ENCODE measurements at regions not wholly inside any gene's neighbourhood (a gene's known extent, or its start where the extent isn't known, plus 50 kb on each side); places are given as distances from the start of the nearest gene placed in this dataset.

- no peak for DNase-seq
Observed at GRCh38 chr6:14443629-14444268, 326.2 kb downstream of the CD83 start.

GRCh38 chr6:14444295-14444972 is 326.9 kb downstream of the CD83 start:
- no peak for DNase-seq

GRCh38 chr6:14447240-14447639 is 329.7 kb downstream of the CD83 start:
- no peak for DNase-seq

- DNase-seq: no peak
Observed at GRCh38 chr6:14448246-14448645, 330.7 kb downstream of the CD83 start.

- DNase-seq: no peak
Observed at GRCh38 chr6:14450133-14450504, 332.5 kb downstream of the CD83 start.

GRCh38 chr6:14450578-14450977 is 333.0 kb downstream of the CD83 start:
- peak; percentile 64 to 85 (median 81) for DNase-seq

- DNase-seq: no peak
Observed at GRCh38 chr6:14451594-14452374, 334.2 kb downstream of the CD83 start.

GRCh38 chr6:14452567-14453527 is 335.3 kb downstream of the CD83 start:
- no peak for DNase-seq

GRCh38 chr6:14453712-14454472 is 336.3 kb downstream of the CD83 start:
- DNase-seq: no peak

GRCh38 chr6:14454473-14454775 is 336.9 kb downstream of the CD83 start:
- no peak for DNase-seq

- peak; percentile 34 to 65 (median 53) for DNase-seq
Observed at GRCh38 chr6:14455427-14455826, 337.9 kb downstream of the CD83 start.

- DNase-seq: peak; percentile 31 to 45 (median 41)
Observed at GRCh38 chr6:14455876-14456648, 338.5 kb downstream of the CD83 start.

- no peak for DNase-seq
Observed at GRCh38 chr6:14456941-14457340, 339.4 kb downstream of the CD83 start.

- peak in 1 of 3 donors; percentile 20 for DNase-seq
Observed at GRCh38 chr6:14458669-14459266, 341.2 kb downstream of the CD83 start.

- DNase-seq: no peak
Observed at GRCh38 chr6:14459315-14459714, 341.7 kb downstream of the CD83 start.

GRCh38 chr6:14460556-14460955 is 343.0 kb downstream of the CD83 start:
- no peak for DNase-seq

- DNase-seq: no peak
Observed at GRCh38 chr6:14462135-14462534, 344.6 kb downstream of the CD83 start.

- DNase-seq: peak in 1 of 3 donors; percentile 22
Observed at GRCh38 chr6:14462566-14462965, 345.0 kb downstream of the CD83 start.

- DNase-seq: no peak
Observed at GRCh38 chr6:14463110-14463509, 345.5 kb downstream of the CD83 start.

GRCh38 chr6:14464055-14464454 is 346.5 kb downstream of the CD83 start:
- DNase-seq: peak; percentile 33 to 46 (median 34)

GRCh38 chr6:14464716-14465115 is 347.1 kb downstream of the CD83 start:
- DNase-seq: no peak
